H9 (cell line): ENCODE measurements at regions not wholly inside any gene's neighbourhood (a gene's known extent, or its start where the extent isn't known, plus 50 kb on each side); places are given as distances from the start of the nearest gene placed in this dataset.
A peak's percentile ranks its signal among the peaks of the same experiment; 100 is the strongest.

Experiments used
- DNase-seq: peaks from one replicate; pipeline ENCODE4 v3.0.0-alpha.2; 2017
- H2AFZ ChIP-seq: one replicate; pipeline ENCODE4 v1.6.1; 2013; ENCODE audit warnings: mild to moderate bottlenecking, low read length, control low read depth, moderate library complexity
- H2AK5ac ChIP-seq: 2 replicates; pipeline ENCODE4 v1.6.1; 2013; ENCODE audit warnings: low read length, control low read depth, mixed read lengths; ENCODE audit not compliant: insufficient read length
- H2BK120ac ChIP-seq: one replicate; pipeline ENCODE4 v1.6.1; 2013; ENCODE audit warnings: low read depth, mild to moderate bottlenecking, low read length, control low read depth, inconsistent platforms; ENCODE audit not compliant: poor library complexity, severe bottlenecking
- H2BK12ac ChIP-seq: 2 replicates; pipeline ENCODE4 v1.6.1; 2013; ENCODE audit warnings: low read length, control low read depth, mixed read lengths, low read depth; ENCODE audit not compliant: insufficient read length
- H2BK15ac ChIP-seq: 2 replicates; pipeline ENCODE4 v1.6.1; 2013; ENCODE audit warnings: low read depth, low read length, control low read depth
- H2BK20ac ChIP-seq: one replicate; pipeline ENCODE4 v1.6.1; 2013; ENCODE audit warnings: low read depth, mild to moderate bottlenecking, low read length, control low read depth, inconsistent platforms; ENCODE audit not compliant: poor library complexity, severe bottlenecking
- H2BK5ac ChIP-seq: 2 replicates; pipeline ENCODE4 v1.6.1; 2013; ENCODE audit warnings: low read length, control low read depth, mixed read lengths; ENCODE audit not compliant: insufficient read length
- H3K14ac ChIP-seq: 2 replicates; pipeline ENCODE4 v1.6.1; 2013; ENCODE audit warnings: low read length, control low read depth; ENCODE audit not compliant: insufficient read depth
- H3K18ac ChIP-seq: 2 replicates; pipeline ENCODE4 v1.6.1; 2013; ENCODE audit warnings: low read depth, mild to moderate bottlenecking, mixed read lengths, low read length, control low read depth; ENCODE audit not compliant: insufficient read length
- H3K23ac ChIP-seq: 2 replicates; pipeline ENCODE4 v1.6.1; 2013; ENCODE audit warnings: low read length, control low read depth, mixed read lengths, low read depth; ENCODE audit not compliant: insufficient read length
- H3K23me2 ChIP-seq: 2 replicates; pipeline ENCODE4 v1.6.1; 2013; ENCODE audit warnings: low read depth, mild to moderate bottlenecking, mixed read lengths, low read length, control low read depth; ENCODE audit not compliant: insufficient read length, poor library complexity, severe bottlenecking
- H3K27ac ChIP-seq: 2 replicates; pipeline ENCODE4 v1.5.1; 2013; ENCODE audit warnings: low read length, control low read depth, mixed read lengths, low read depth; ENCODE audit not compliant: insufficient read length
- H3K27me3 ChIP-seq: 2 replicates; pipeline ENCODE4 v1.6.1; 2013; ENCODE audit warnings: low read length, control low read depth, inconsistent platforms; ENCODE audit not compliant: insufficient read depth
- H3K4ac ChIP-seq: 2 replicates; pipeline ENCODE4 v1.6.1; 2013; ENCODE audit warnings: low read depth, mild to moderate bottlenecking, control low read depth, inconsistent platforms, low read length, moderate library complexity
- H3K4me1 ChIP-seq: 2 replicates; pipeline ENCODE4 v1.6.1; 2013; ENCODE audit warnings: low read length, control low read depth, inconsistent platforms; ENCODE audit not compliant: insufficient read depth
- H3K4me2 ChIP-seq: 2 replicates; pipeline ENCODE4 v1.6.1; 2013; ENCODE audit warnings: low read length, control low read depth, mixed read lengths; ENCODE audit not compliant: insufficient read length, insufficient read depth
- H3K56ac ChIP-seq: 2 replicates; pipeline ENCODE4 v1.6.1; 2013; ENCODE audit warnings: low read depth, mild to moderate bottlenecking, mixed read lengths, low read length, control low read depth; ENCODE audit not compliant: insufficient read length
- H3K79me1 ChIP-seq: 2 replicates; pipeline ENCODE4 v1.6.1; 2013; ENCODE audit warnings: low read depth, mild to moderate bottlenecking, moderate library complexity, low read length, control low read depth, inconsistent platforms; ENCODE audit not compliant: insufficient read depth, poor library complexity, severe bottlenecking
- H3K79me2 ChIP-seq: 2 replicates; pipeline ENCODE4 v1.6.1; 2013; ENCODE audit warnings: low read length, control low read depth, inconsistent platforms; ENCODE audit not compliant: insufficient read depth
- H3K9ac ChIP-seq: 2 replicates; pipeline ENCODE4 v1.6.1; 2013; ENCODE audit warnings: low read length, control low read depth, mixed read lengths; ENCODE audit not compliant: insufficient read length; ENCODE audit errors: extremely low read depth
- H3K9me3 ChIP-seq: one replicate; pipeline ENCODE4 v1.6.1; 2013; ENCODE audit warnings: low read depth, low read length, inconsistent platforms; ENCODE audit not compliant: control insufficient read depth
- H3T11ph ChIP-seq: one replicate; pipeline ENCODE4 v1.6.1; 2013; ENCODE audit warnings: mild to moderate bottlenecking, low read length, control low read depth, inconsistent platforms
- H4K20me1 ChIP-seq: one replicate; pipeline ENCODE4 v1.6.1; 2013; ENCODE audit not compliant: control insufficient read depth, insufficient read length, insufficient read depth
- H4K5ac ChIP-seq: 2 replicates; pipeline ENCODE4 v1.6.1; 2013; ENCODE audit warnings: low read depth, mild to moderate bottlenecking, mixed read lengths, low read length, control low read depth; ENCODE audit not compliant: insufficient read length
- H4K8ac ChIP-seq: replicated peaks from 2 replicates; pipeline ENCODE4 v1.6.1; 2013; ENCODE audit warnings: low read length, control low read depth, mixed read lengths, low read depth; ENCODE audit not compliant: insufficient read length
- H4K91ac ChIP-seq: 2 replicates; pipeline ENCODE4 v1.6.1; 2013; ENCODE audit warnings: low read depth, mild to moderate bottlenecking, moderate library complexity, mixed read lengths, low read length, control low read depth; ENCODE audit not compliant: insufficient read length
- H3K27ac Mint-ChIP-seq, 3 experiments: 2 replicates in 2 of 3; 3 replicates in 1 of 3; pipeline ENCODE4 v1.8.0; 2020 to 2021; ENCODE audit warnings: mixed read lengths in 3 of 3, mild to moderate bottlenecking in 1 of 3, moderate library complexity in 1 of 3
- H3K27me3 Mint-ChIP-seq: 2 replicates; pipeline ENCODE4 v1.8.0; 2021; ENCODE audit warnings: low read depth, mild to moderate bottlenecking, moderate library complexity, mixed read lengths
- H3K36me3 Mint-ChIP-seq, 3 experiments: 2 replicates in 2 of 3; 3 replicates in 1 of 3; pipeline ENCODE4 v1.8.0; 2020 to 2021; ENCODE audit warnings: low read depth in 3 of 3, mixed read lengths in 3 of 3; ENCODE audit not compliant: insufficient read depth in 1 of 3
- H3K4me1 Mint-ChIP-seq, 2 experiments: 2 replicates each; pipeline ENCODE4 v1.8.0; 2020; ENCODE audit warnings: mixed read lengths in 2 of 2
- H3K4me3 Mint-ChIP-seq, 2 experiments: 2 replicates in 1 of 2; 3 replicates in 1 of 2; pipeline ENCODE4 v1.8.0; 2020 to 2021; ENCODE audit warnings: mild to moderate bottlenecking in 2 of 2, mixed read lengths in 2 of 2, moderate library complexity in 1 of 2
- H3K9me3 Mint-ChIP-seq, 2 experiments: 2 replicates in 1 of 2; 3 replicates in 1 of 2; pipeline ENCODE4 v1.8.0; 2020; ENCODE audit warnings: mild to moderate bottlenecking in 2 of 2, mixed read lengths in 2 of 2, moderate library complexity in 1 of 2
- CTCF ChIP-seq: fragments of 200-600 bp; sonication (generic); conservative IDR thresholded peaks from 3 replicates; pipeline ENCODE4 v1.8.0; 2021; ENCODE audit warnings: antibody characterized with exemption, mild to moderate bottlenecking
- WGBS: extraction: QIAGEN DNeasy Blood & Tissue Kit; methylation state at CpG from one replicate; pipeline ENCODE4 v1.1.7; 2013; ENCODE audit warnings: missing lambda C conversion rate, low lambda C conversion rate, mixed read lengths; ENCODE audit not compliant: insufficient read length; ENCODE audit errors: extremely low coverage; 5-methylcytosine and 5-hydroxymethylcytosine counted together

GRCh38 chr22:49091917-49092545, 735.6 kb downstream of the BRD1 start:
- no peak overlapping the region for H3K23ac ChIP-seq
- H2BK120ac ChIP-seq = no peak overlapping the region
- no peak overlapping the region for H3K14ac ChIP-seq
- WGBS = no CpG with 5 or more reads among the region's 13 CpGs
- H3K9me3 ChIP-seq = no peaks in the 10 kb centered on the region
- H4K20me1 ChIP-seq = no peaks in the 10 kb centered on the region
- no peak overlapping the region for H2BK5ac ChIP-seq
- no peaks in the 10 kb centered on the region for H3K79me2 ChIP-seq
- no peak overlapping the region for H3K4me3 Mint-ChIP-seq
- no peaks in the 10 kb centered on the region for H3K4me1 ChIP-seq
- H3K27ac ChIP-seq = no peak overlapping the region
- no peak overlapping the region for H3K4me2 ChIP-seq
- H3K4ac ChIP-seq = no peak overlapping the region
- H3K79me1 ChIP-seq = no peaks in the 10 kb centered on the region
- H3K27ac Mint-ChIP-seq = peak overlapping the region in 1 of 3 experiments; percentile 59; a peak in 1 of 7 replicates
- no peak overlapping the region for H3T11ph ChIP-seq
- DNase-seq = no peak
- no peaks in the 10 kb centered on the region; a peak in 1 of 7 replicates for H3K36me3 Mint-ChIP-seq
- H3K27me3 Mint-ChIP-seq = peaks cover 1% of the 10 kb centered on the region
- no peak overlapping the region for H4K91ac ChIP-seq
- H2AK5ac ChIP-seq = no peak overlapping the region
- H3K9me3 Mint-ChIP-seq = peaks cover 4% of the 10 kb centered on the region in 2 experiments; a peak in 3 of 5 replicates
- H2AFZ ChIP-seq = no peak overlapping the region
- no peak overlapping the region for H3K56ac ChIP-seq
- no peak for TF ChIP-seq CTCF
- H4K5ac ChIP-seq = no peak overlapping the region
- no peak overlapping the region for H2BK12ac ChIP-seq
- no peak overlapping the region for H2BK20ac ChIP-seq
- no peaks in the 10 kb centered on the region for H3K27me3 ChIP-seq
- 0 out of 4 replicates have a peak, but pooled peaks cover 0 to 3% of the 10 kb centered on the region in 2 experiments for H3K4me1 Mint-ChIP-seq
- H3K9ac ChIP-seq = no peak overlapping the region
- no peaks in the 10 kb centered on the region for H3K23me2 ChIP-seq
- no peak overlapping the region for H2BK15ac ChIP-seq
- no peak overlapping the region for H4K8ac ChIP-seq
- no peak overlapping the region for H3K18ac ChIP-seq
